ENCODE measurements at regions not wholly inside any gene's neighbourhood (a gene's known extent, or its start where the extent isn't known, plus 50 kb on each side); places are given as distances from the start of the nearest gene placed in this dataset.

DNA sequence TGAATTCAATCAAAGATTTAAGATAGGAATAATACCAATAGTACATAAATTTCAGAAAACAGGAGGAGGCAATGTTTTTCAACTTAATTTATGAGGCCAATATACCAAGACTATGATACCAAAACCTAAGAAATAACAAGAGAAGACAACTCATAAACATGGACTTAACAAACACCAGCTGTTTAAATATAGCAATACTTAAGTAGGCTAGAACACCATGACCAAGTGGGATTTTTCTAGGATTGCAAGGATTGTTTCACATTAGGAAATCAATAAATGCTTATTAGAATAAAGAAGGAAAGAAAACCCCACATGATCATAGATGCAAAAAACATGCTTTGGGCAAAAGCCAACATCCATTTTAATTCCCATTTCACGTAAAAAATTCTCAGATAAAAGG lies 355.1 kb downstream of the EPM2A start:
- no peaks in the 10 kb centered on the region for H3K4me1 ChIP-seq (ENCODE audit: insufficient read depth, low read length)
- H3K27me3 ChIP-seq (ENCODE audit: low read length): no peaks in the 10 kb centered on the region
- TF ChIP-seq EZH2phosphoT487 (IDR thresholded peaks at IDR 0.05; ENCODE audit: borderline replicate concordance, low read length) (no peak), EZH2 (IDR thresholded peaks at IDR 0.05; ENCODE audit: low read length, unreplicated experiment) (no peak)
- TF ChIP-seq, protein P1, sequence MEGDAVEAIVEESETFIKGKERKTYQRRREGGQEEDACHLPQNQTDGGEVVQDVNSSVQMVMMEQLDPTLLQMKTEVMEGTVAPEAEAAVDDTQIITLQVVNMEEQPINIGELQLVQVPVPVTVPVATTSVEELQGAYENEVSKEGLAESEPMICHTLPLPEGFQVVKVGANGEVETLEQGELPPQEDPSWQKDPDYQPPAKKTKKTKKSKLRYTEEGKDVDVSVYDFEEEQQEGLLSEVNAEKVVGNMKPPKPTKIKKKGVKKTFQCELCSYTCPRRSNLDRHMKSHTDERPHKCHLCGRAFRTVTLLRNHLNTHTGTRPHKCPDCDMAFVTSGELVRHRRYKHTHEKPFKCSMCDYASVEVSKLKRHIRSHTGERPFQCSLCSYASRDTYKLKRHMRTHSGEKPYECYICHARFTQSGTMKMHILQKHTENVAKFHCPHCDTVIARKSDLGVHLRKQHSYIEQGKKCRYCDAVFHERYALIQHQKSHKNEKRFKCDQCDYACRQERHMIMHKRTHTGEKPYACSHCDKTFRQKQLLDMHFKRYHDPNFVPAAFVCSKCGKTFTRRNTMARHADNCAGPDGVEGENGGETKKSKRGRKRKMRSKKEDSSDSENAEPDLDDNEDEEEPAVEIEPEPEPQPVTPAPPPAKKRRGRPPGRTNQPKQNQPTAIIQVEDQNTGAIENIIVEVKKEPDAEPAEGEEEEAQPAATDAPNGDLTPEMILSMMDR (conservative IDR thresholded peaks at IDR 0.05; ENCODE audit: low read depth, low read length): no peak
- H3K36me3 ChIP-seq (ENCODE audit: low read depth, low read length): no peaks in the 10 kb centered on the region
- no peak overlapping the region for H2AFZ ChIP-seq (ENCODE audit: low read length)
- H3F3A ChIP-seq (ENCODE audit: low read length, unreplicated experiment): no peaks in the 10 kb centered on the region
- no peak overlapping the region for H3K9ac ChIP-seq (ENCODE audit: low read length)
- H3K4me3 ChIP-seq (ENCODE audit: low read length): no peak overlapping the region
- H3K9me2 ChIP-seq (replicated peaks; ENCODE audit: low read length): no peaks in the 10 kb centered on the region; the same call in 1 of the 2 replicates
- H3K4me2 ChIP-seq (ENCODE audit: low read length): no peak overlapping the region
- POLR2A ChIA-PET (ENCODE audit: unreplicated experiment): no interaction called here
- ATAC-seq: no peak
- H3K27ac ChIP-seq (ENCODE audit: low read length): no peak overlapping the region
- no peak for DNase-seq
- CTCF ChIA-PET: no interaction called here
- H4K20me1 ChIP-seq (ENCODE audit: low read length): no peaks in the 10 kb centered on the region
- no TSS peak for BruUV-seq (replicated peaks)
- H3K9me3 ChIP-seq (ENCODE audit: low read length): peaks cover 5% of the 10 kb centered on the region; the same call in 1 of the 2 replicates
- H3K79me2 ChIP-seq (ENCODE audit: low read length): no peaks in the 10 kb centered on the region
- intact Hi-C loops (cut with micrococcal nuclease): no loop called here

DNA sequence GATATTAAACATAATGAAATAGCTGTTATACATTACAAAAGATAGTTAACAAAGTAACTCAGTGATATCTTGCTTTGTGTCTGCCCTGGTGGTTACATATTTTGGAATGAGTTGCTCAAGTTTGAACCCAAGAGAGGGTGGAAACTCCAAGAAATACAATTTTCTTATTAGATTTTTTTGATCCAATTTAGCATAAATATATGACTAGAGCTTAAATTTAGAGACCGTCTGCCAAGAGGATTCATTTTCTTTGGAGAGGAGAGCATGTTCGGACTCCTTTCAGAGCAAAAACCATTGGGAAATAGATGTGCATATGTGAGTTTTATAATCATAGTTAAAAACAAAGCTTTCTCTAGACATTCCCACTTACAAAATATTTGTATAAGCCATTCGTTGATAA lies 353.4 kb downstream of the EPM2A start:
- Histone ChIP-seq H3K27me3 (ENCODE audit: low read length) (no peaks in the 10 kb centered on the region), H3K9me2 (replicated peaks; ENCODE audit: low read length) (no peaks in the 10 kb centered on the region; the same call in 1 of the 2 replicates), H3K27ac (ENCODE audit: low read length) (no peak overlapping the region), H3K4me1 (ENCODE audit: insufficient read depth, low read length) (no peaks in the 10 kb centered on the region), H3F3A (ENCODE audit: low read length, unreplicated experiment) (no peaks in the 10 kb centered on the region), H3K9me3 (ENCODE audit: low read length) (peaks cover 5% of the 10 kb centered on the region; the same call in 1 of the 2 replicates), H3K4me3 (ENCODE audit: low read length) (no peak overlapping the region), H3K9ac (ENCODE audit: low read length) (no peak overlapping the region), H4K20me1 (ENCODE audit: low read length) (no peaks in the 10 kb centered on the region), H3K79me2 (ENCODE audit: low read length) (no peaks in the 10 kb centered on the region), H3K36me3 (ENCODE audit: low read depth, low read length) (no peaks in the 10 kb centered on the region), H3K4me2 (ENCODE audit: low read length) (no peak overlapping the region), H2AFZ (ENCODE audit: low read length) (no peak overlapping the region)
- no peak for ATAC-seq
- ChIA-PET CTCF (no interaction called here), POLR2A (ENCODE audit: unreplicated experiment) (no interaction called here)
- no TSS peak for BruUV-seq (replicated peaks)
- no peak for TF ChIP-seq EZH2phosphoT487 (IDR thresholded peaks at IDR 0.05; ENCODE audit: borderline replicate concordance, low read length)
- no peak for TF ChIP-seq EZH2 (IDR thresholded peaks at IDR 0.05; ENCODE audit: low read length, unreplicated experiment)
- intact Hi-C loops (cut with micrococcal nuclease): no loop called here
- no peak for DNase-seq

DNA sequence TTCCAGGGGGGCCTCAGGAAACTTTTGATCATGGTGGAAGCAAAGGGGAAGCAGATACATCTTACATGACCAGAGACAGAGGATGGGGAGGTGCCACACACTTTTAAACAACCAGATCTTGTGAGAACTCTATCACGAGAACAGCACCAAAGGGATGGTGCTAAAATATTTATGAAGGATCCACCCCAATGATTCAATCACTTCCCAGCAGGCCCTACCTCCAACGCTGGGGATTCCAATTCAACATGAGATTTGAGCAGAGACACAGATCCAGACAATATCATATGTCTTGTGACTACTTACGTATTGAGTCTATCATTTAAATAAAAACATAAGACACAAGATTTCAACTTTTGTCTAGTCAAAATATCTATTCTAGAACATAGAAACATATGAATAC lies 351.9 kb downstream of the EPM2A start:
- POLR2A ChIA-PET (ENCODE audit: unreplicated experiment): no interaction called here
- CTCF ChIA-PET: no interaction called here
- no peaks in the 10 kb centered on the region for H3K36me3 ChIP-seq (ENCODE audit: low read depth, low read length)
- H3K9me2 ChIP-seq (replicated peaks; ENCODE audit: low read length): no peaks in the 10 kb centered on the region; the same call in 1 of the 2 replicates
- TF ChIP-seq EZH2phosphoT487 (IDR thresholded peaks at IDR 0.05; ENCODE audit: borderline replicate concordance, low read length) (no peak), EZH2 (IDR thresholded peaks at IDR 0.05; ENCODE audit: low read length, unreplicated experiment) (no peak)
- TF ChIP-seq, protein P1 (conservative IDR thresholded peaks at IDR 0.05; ENCODE audit: low read depth, low read length): no peak
- DNase-seq (no peak), ATAC-seq (no peak)
- no peak overlapping the region for H3K4me3 ChIP-seq (ENCODE audit: low read length)
- no peak overlapping the region for H3K27ac ChIP-seq (ENCODE audit: low read length)
- H3K9me3 ChIP-seq (ENCODE audit: low read length): no peaks in the 10 kb centered on the region
- H3K79me2 ChIP-seq (ENCODE audit: low read length): no peaks in the 10 kb centered on the region
- no peaks in the 10 kb centered on the region for H3K27me3 ChIP-seq (ENCODE audit: low read length)
- BruUV-seq (replicated peaks): no TSS peak
- no peak overlapping the region for H2AFZ ChIP-seq (ENCODE audit: low read length)
- H3K9ac ChIP-seq (ENCODE audit: low read length): no peak overlapping the region
- H4K20me1 ChIP-seq (ENCODE audit: low read length): no peaks in the 10 kb centered on the region
- no peak overlapping the region for H3K4me2 ChIP-seq (ENCODE audit: low read length)
- intact Hi-C loops (cut with micrococcal nuclease): no loop called here
- H3F3A ChIP-seq (ENCODE audit: low read length, unreplicated experiment): no peaks in the 10 kb centered on the region
- no peaks in the 10 kb centered on the region for H3K4me1 ChIP-seq (ENCODE audit: insufficient read depth, low read length)

Measured in PC-3 (cell line).